K562 (cell line): ENCODE measurements at regions not wholly inside any gene's neighbourhood (a gene's known extent, or its start where the extent isn't known, plus 50 kb on each side); places are given as distances from the start of the nearest gene placed in this dataset.

ENCODE experiments used
- ATAC-seq: fragments of 200-7000 bp; cut with Tn5 transposase; 3 replicates; pipeline ENCODE4 v1.9.1; 2020; ENCODE audit warnings: moderate library complexity
- BruUV-seq: library from RNA; stranded (reverse); fragments of 400-500 nt; replicated peaks from 2 replicates; lab custom pipeline; 2021; lab: Mats Ljungman, UMichigan
- CTCF ChIA-PET: fragments of 300-600 bp; formaldehyde crosslinking; extraction: SDS; loops from one replicate; lab custom pipeline; 2021; ENCODE audit warnings: low intra/inter-chr PET ratio; lab: Yijun Ruan, JAX
- POLR2A ChIA-PET: fragments of 300-600, 350-650 bp; sonication (Branson Sonifier 250); formaldehyde crosslinking; extraction: SDS; loops from one replicate; lab custom pipeline; 2021; ENCODE audit warnings: antibody characterized with exemption, inconsistent platforms; lab: Yijun Ruan, JAX
- DNase-seq, 4 experiments: peaks; one replicate each; pipeline versions ENCODE4 v3.0.0 to v3.0.0-alpha.2; 2011 to 2018; ENCODE audit warnings: low spot score in 3 of 4, mixed read lengths in 3 of 4; ENCODE audit errors: extremely low read depth in 1 of 4
- FAIRE-seq: peaks from 2 replicates; lab custom pipeline; 2011; peaks lifted over from hg19 to GRCh38; lab: Jason Lieb, UNC
- H2AFZ ChIP-seq: 2 replicates; pipeline ENCODE4 v1.6.0; 2011; ENCODE audit warnings: low read depth, low read length, control low read depth, inconsistent platforms
- H3K27ac ChIP-seq: fragments of 200-600 bp; 3 replicates; pipeline ENCODE4 v1.8.0; 2011; ENCODE audit warnings: low read depth, mild to moderate bottlenecking, control low read depth, inconsistent platforms, low read length, moderate library complexity, mixed read lengths; ENCODE audit errors: extremely low read depth
- H3K27me3 ChIP-seq, 2 experiments: fragments of 300-600 bp in 1 of 2; 2 replicates in 1 of 2; 3 replicates in 1 of 2; pipeline versions ENCODE4 v1.6.0 to v1.8.0; 2011; ENCODE audit warnings: inconsistent platforms in 2 of 2, low read length in 2 of 2, mild to moderate bottlenecking in 1 of 2, mixed read lengths in 1 of 2, moderate library complexity in 1 of 2; ENCODE audit not compliant: control insufficient read depth in 2 of 2, insufficient read depth in 2 of 2
- H3K36me3 ChIP-seq: fragments of 300-600 bp; 3 replicates; pipeline ENCODE4 v1.8.0; 2011; ENCODE audit warnings: mild to moderate bottlenecking, low read length, inconsistent platforms; ENCODE audit not compliant: control insufficient read depth, insufficient read depth
- H3K4me1 ChIP-seq, 2 experiments: fragments of 200-600 bp in 1 of 2; replicated peaks in 1 of 2; 2 replicates in 1 of 2; 3 replicates in 1 of 2; pipeline versions ENCODE4 v1.5.1 to v1.8.0; 2011; ENCODE audit warnings: inconsistent platforms in 2 of 2, low read length in 2 of 2, mild to moderate bottlenecking in 1 of 2, mixed read lengths in 1 of 2, moderate library complexity in 1 of 2; ENCODE audit not compliant: control insufficient read depth in 2 of 2, insufficient read depth in 2 of 2
- H3K4me2 ChIP-seq: 2 replicates; pipeline ENCODE4 v1.6.1; 2011; ENCODE audit warnings: low read length, control low read depth, inconsistent platforms, mixed read lengths; ENCODE audit not compliant: insufficient read depth
- H3K4me3 ChIP-seq: fragments of 200-600 bp; sonication (generic), shearing (Covaris generic); 2 replicates; pipeline ENCODE4 v1.5.1; 2016; ENCODE audit warnings: control low read depth, inconsistent platforms
- H3K79me2 ChIP-seq: fragments of 200-600 bp; 3 replicates; pipeline ENCODE4 v1.8.0; 2011; ENCODE audit warnings: low read length, inconsistent platforms; ENCODE audit not compliant: control insufficient read depth, insufficient read depth
- H3K9ac ChIP-seq, 2 experiments: 2 replicates each; pipeline versions ENCODE4 v1.6.0 to v1.6.1; 2011; ENCODE audit warnings: low read depth in 2 of 2, low read length in 2 of 2, control low read depth in 1 of 2, inconsistent platforms in 1 of 2, mild to moderate bottlenecking in 1 of 2, mixed read lengths in 1 of 2; ENCODE audit not compliant: insufficient read depth in 1 of 2
- H3K9me1 ChIP-seq: one replicate; pipeline ENCODE4 v1.6.0; 2011; ENCODE audit warnings: inconsistent platforms, mild to moderate bottlenecking, low read length, moderate library complexity; ENCODE audit not compliant: control insufficient read depth, insufficient read depth
- H3K9me3 ChIP-seq: replicated peaks from 2 replicates; pipeline ENCODE4 v1.5.1; 2011; ENCODE audit warnings: low read depth, low read length, inconsistent platforms; ENCODE audit not compliant: control insufficient read depth, insufficient read depth
- H4K20me1 ChIP-seq: replicated peaks from 2 replicates; pipeline ENCODE4 v1.6.1; 2011; ENCODE audit warnings: low read length, inconsistent platforms, mixed read lengths; ENCODE audit not compliant: control insufficient read depth, insufficient read depth
- CBFA2T3 ChIP-seq: fragments of 450-650 bp; IDR thresholded peaks from 2 replicates; pipeline ENCODE4 v1.6.1; 2017
- ETV6 ChIP-seq, 3 experiments: fragments of 150-350 bp in 1 of 3; sonication (generic) in 1 of 3; formaldehyde crosslinking in 1 of 3; IDR thresholded peaks; 2 replicates each; pipeline versions ENCODE4 v1.6.1 to v1.8.0; 2014 to 2022; ENCODE audit warnings: borderline replicate concordance in 2 of 3, low read depth in 2 of 3, antibody characterized with exemption in 1 of 3, low read length in 1 of 3, mild to moderate bottlenecking in 1 of 3, missing genetic modification reagents in 1 of 3
- FOXK1 ChIP-seq: sonication (generic); formaldehyde crosslinking; IDR thresholded peaks from 2 replicates; pipeline ENCODE4 v1.8.0; 2022; ENCODE audit warnings: missing genetic modification reagents, mild to moderate bottlenecking, borderline replicate concordance
- KDM5B ChIP-seq: fragments of 200-600 bp; sonication (generic); IDR thresholded peaks from 2 replicates; pipeline ENCODE4 v1.6.1; 2012; ENCODE audit warnings: low read depth, mild to moderate bottlenecking, moderate library complexity, low read length, control low read depth, inconsistent platforms; ENCODE audit not compliant: insufficient replicate concordance
- LEF1 ChIP-seq: fragments of 450-650 bp; IDR thresholded peaks from 2 replicates; pipeline ENCODE4 v1.6.1; 2016; ENCODE audit warnings: mild to moderate bottlenecking
- SIRT6 ChIP-seq: IDR thresholded peaks from one replicate; pipeline ENCODE4 v1.6.1; 2012; ENCODE audit warnings: low read depth, mild to moderate bottlenecking, control low read depth, inconsistent platforms, low read length, moderate library complexity
- SREBF1 ChIP-seq: fragments of 150-350 bp; IDR thresholded peaks from 2 replicates; pipeline ENCODE4 v1.6.1; 2014; ENCODE audit warnings: antibody characterized with exemption, low read depth, low read length, borderline replicate concordance
- TAL1 ChIP-seq: fragments of 450-650 bp; IDR thresholded peaks from 2 replicates; pipeline ENCODE4 v1.6.1; 2016; ENCODE audit warnings: mild to moderate bottlenecking
- TRIM24 ChIP-seq, 2 experiments: fragments of 450-650 bp; IDR thresholded peaks; 2 replicates each; pipeline ENCODE4 v1.6.1; 2016
- ZC3H11A ChIP-seq: IDR thresholded peaks from 2 replicates; pipeline ENCODE4 v1.6.1; 2012; ENCODE audit warnings: low read depth, low read length, improper control_type of control experiment
- ZNF212 ChIP-seq: fragments of 450-650 bp; formaldehyde crosslinking; IDR thresholded peaks from 2 replicates; pipeline ENCODE4 v1.4.0; 2020; ENCODE audit warnings: mild to moderate bottlenecking
- ZNF347 ChIP-seq: fragments of 450-650 bp; formaldehyde crosslinking; IDR thresholded peaks from 2 replicates; pipeline ENCODE4 v1.4.0; 2020; ENCODE audit warnings: low read depth, mild to moderate bottlenecking, moderate library complexity
- ZNF644 ChIP-seq: fragments of 200-800 bp; sonication (Bioruptor generic); IDR thresholded peaks from 2 replicates; pipeline ENCODE4 v1.6.1; 2016; ENCODE audit warnings: low read depth, missing genetic modification characterization, missing compliant biosample characterization
- WGBS: fragments of 100-300 bp; shearing (Covaris generic); methylation state at CpG from one replicate; pipeline ENCODE4 v1.1.6; 2016; ENCODE audit warnings: low coverage, mixed read lengths; ENCODE audit not compliant: insufficient coverage; ENCODE audit errors: missing lambda C conversion rate; 5-methylcytosine and 5-hydroxymethylcytosine counted together
- in situ Hi-C: fragments of 300-500 bp; cut with MboI; formaldehyde crosslinking; loops from 4 replicates; pipeline ENCODE4 v1.15.0; 2018; ENCODE audit warnings: inconsistent platforms, mixed read lengths
- intact Hi-C: fragments of 100-400 bp; cut with micrococcal nuclease; formaldehyde crosslinking; loops from 2 replicates; pipeline ENCODE4 v1.14.2; 2022
- TF ChIP-seq, protein P1 (sequence below): fragments of 450-650 bp; IDR thresholded peaks from 2 replicates; pipeline ENCODE4 v1.7.0; 2016; ENCODE audit warnings: borderline replicate concordance
- TF ChIP-seq, protein P2 (sequence below): fragments of 150-350 bp; IDR thresholded peaks from 2 replicates; pipeline ENCODE4 v1.6.1; 2014; ENCODE audit warnings: low read depth, mild to moderate bottlenecking, low read length, borderline replicate concordance
- TF ChIP-seq, protein P3 (sequence below), 2 experiments: fragments of 450-650 bp in 1 of 2; sonication (generic) in 1 of 2; formaldehyde crosslinking in 1 of 2; IDR thresholded peaks in 1 of 2; conservative IDR thresholded peaks in 1 of 2; 2 replicates each; pipeline versions ENCODE4 v1.6.1 to v1.8.1; 2016 to 2023; ENCODE audit warnings: mild to moderate bottlenecking in 2 of 2, moderate library complexity in 2 of 2, inconsistent platforms in 1 of 2, missing genetic modification reagents in 1 of 2

DNA sequence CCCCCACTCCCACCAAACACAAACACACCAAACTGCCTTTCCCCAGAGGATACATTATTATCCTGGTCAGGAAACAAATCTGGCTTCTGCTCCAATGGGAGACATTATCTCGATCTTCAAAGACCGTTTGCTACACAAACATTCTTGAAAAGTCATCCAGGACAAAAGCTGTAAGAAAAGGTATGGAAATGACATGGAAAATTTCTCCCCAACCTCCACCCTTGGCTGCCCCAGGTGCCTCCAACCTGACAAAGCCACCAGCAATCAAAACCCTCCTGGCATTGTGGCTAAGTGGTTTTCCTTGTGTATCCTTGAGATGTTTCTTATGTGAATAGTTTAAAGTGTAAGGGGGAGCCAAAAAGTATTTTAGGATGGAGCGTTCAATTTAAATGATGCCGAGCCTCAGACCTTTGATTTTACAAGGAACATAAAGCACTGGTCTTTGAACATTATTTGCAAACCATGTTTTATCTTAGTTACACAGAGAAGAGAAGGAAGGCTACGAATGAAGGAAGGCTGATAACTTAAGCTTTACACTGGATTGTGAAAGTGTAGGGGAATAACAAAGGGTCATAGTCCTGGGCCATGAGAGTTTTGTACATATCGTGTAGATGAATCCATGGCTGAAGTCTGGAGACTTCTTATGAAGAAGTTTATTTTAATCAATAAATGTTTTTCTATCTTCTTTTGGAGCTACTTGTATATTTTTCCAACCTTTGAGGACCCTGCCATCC, 418.9 kb upstream of the TMTC1 start:
- Histone ChIP-seq H4K20me1 (no peaks in the 10 kb centered on the region), H2AFZ (no peak overlapping the region), H3K27ac (no peak overlapping the region), H3K4me3 (no peak overlapping the region), H3K36me3 (no peaks in the 10 kb centered on the region), H3K9ac (no peak overlapping the region), H3K4me2 (no peak overlapping the region), H3K27me3 (peaks cover 0 to 12% of the 10 kb centered on the region in 2 experiments; a peak in 3 of 5 replicates), H3K9me3 (no peaks in the 10 kb centered on the region), H3K4me1 (no peaks in the 10 kb centered on the region; a peak in 1 of 5 replicates), H3K9me1 (no peaks in the 10 kb centered on the region), H3K79me2 (no peaks in the 10 kb centered on the region)
- ATAC-seq (no peak), DNase-seq (no peak), FAIRE-seq (no peak)
- ChIA-PET POLR2A (no interaction called here), CTCF (no interaction called here)
- 0% methylated on average over 6 of the region's 6 CpGs for WGBS
- intact Hi-C loops = no loop called here
- in situ Hi-C loops = no loop called here
- BruUV-seq = no TSS peak
- TF ChIP-seq, protein P1, sequence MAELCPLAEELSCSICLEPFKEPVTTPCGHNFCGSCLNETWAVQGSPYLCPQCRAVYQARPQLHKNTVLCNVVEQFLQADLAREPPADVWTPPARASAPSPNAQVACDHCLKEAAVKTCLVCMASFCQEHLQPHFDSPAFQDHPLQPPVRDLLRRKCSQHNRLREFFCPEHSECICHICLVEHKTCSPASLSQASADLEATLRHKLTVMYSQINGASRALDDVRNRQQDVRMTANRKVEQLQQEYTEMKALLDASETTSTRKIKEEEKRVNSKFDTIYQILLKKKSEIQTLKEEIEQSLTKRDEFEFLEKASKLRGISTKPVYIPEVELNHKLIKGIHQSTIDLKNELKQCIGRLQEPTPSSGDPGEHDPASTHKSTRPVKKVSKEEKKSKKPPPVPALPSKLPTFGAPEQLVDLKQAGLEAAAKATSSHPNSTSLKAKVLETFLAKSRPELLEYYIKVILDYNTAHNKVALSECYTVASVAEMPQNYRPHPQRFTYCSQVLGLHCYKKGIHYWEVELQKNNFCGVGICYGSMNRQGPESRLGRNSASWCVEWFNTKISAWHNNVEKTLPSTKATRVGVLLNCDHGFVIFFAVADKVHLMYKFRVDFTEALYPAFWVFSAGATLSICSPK = no peak
- no peak for TF ChIP-seq LEF1
- TF ChIP-seq SIRT6 = no peak
- TF ChIP-seq, protein P2, sequence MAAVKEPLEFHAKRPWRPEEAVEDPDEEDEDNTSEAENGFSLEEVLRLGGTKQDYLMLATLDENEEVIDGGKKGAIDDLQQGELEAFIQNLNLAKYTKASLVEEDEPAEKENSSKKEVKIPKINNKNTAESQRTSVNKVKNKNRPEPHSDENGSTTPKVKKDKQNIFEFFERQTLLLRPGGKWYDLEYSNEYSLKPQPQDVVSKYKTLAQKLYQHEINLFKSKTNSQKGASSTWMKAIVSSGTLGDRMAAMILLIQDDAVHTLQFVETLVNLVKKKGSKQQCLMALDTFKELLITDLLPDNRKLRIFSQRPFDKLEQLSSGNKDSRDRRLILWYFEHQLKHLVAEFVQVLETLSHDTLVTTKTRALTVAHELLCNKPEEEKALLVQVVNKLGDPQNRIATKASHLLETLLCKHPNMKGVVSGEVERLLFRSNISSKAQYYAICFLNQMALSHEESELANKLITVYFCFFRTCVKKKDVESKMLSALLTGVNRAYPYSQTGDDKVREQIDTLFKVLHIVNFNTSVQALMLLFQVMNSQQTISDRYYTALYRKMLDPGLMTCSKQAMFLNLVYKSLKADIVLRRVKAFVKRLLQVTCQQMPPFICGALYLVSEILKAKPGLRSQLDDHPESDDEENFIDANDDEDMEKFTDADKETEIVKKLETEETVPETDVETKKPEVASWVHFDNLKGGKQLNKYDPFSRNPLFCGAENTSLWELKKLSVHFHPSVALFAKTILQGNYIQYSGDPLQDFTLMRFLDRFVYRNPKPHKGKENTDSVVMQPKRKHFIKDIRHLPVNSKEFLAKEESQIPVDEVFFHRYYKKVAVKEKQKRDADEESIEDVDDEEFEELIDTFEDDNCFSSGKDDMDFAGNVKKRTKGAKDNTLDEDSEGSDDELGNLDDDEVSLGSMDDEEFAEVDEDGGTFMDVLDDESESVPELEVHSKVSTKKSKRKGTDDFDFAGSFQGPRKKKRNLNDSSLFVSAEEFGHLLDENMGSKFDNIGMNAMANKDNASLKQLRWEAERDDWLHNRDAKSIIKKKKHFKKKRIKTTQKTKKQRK = no peak
- no peak for TF ChIP-seq ZNF212 (CRISPR knock-in tag)
- TF ChIP-seq TRIM24 (IDR thresholded peaks at IDR 0.05) = no peak
- TF ChIP-seq SREBF1 = no peak
- no peak for TF ChIP-seq ZNF644
- TF ChIP-seq ZNF347 (CRISPR knock-in tag) = no peak
- no peak for TF ChIP-seq ETV6 (IDR thresholded peaks at IDR 0.05; ENCODE audit: borderline replicate concordance in 1 of 2, low read depth in 2 of 2, low read length in 1 of 2)
- no peak for TF ChIP-seq ETV6 (CRISPR knock-in tag; IDR thresholded peaks at IDR 0.05; ENCODE audit: borderline replicate concordance)
- no peak for TF ChIP-seq KDM5B
- no peak for TF ChIP-seq FOXK1
- no peak for TF ChIP-seq CBFA2T3
- TF ChIP-seq ZC3H11A = no peak
- no peak for TF ChIP-seq TAL1
- TF ChIP-seq, protein P3, sequence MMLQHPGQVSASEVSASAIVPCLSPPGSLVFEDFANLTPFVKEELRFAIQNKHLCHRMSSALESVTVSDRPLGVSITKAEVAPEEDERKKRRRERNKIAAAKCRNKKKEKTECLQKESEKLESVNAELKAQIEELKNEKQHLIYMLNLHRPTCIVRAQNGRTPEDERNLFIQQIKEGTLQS (IDR thresholded peaks at IDR 0.05) = no peak
- TF ChIP-seq, protein P3 (CRISPR knock-in tag; conservative IDR thresholded peaks at IDR 0.05) = no peak
